Neural cell (in vitro differentiated cells): ENCODE measurements at regions not wholly inside any gene's neighbourhood (a gene's known extent, or its start where the extent isn't known, plus 50 kb on each side); places are given as distances from the start of the nearest gene placed in this dataset.
"Not testable (repeated sequence)": the region's sequence is repeated elsewhere in the genome, so short reads cannot be mapped to it uniquely, and the experiment has no call there.

ENCODE experiments used
- H2AFZ ChIP-seq: fragments of 200-600, 300-800 bp; sonication (generic), shearing (Covaris generic); 2 replicates; pipeline ENCODE4 v1.6.0; 2014; ENCODE audit warnings: low read depth, mild to moderate bottlenecking, antibody characterized with exemption, low read length, moderate library complexity
- H3F3A ChIP-seq: fragments of 200-600 bp; shearing (Covaris generic); 2 replicates; pipeline ENCODE4 v1.6.1; 2016; ENCODE audit warnings: mild to moderate bottlenecking, moderate library complexity, mixed read lengths, antibody characterized with exemption, low read length; ENCODE audit not compliant: insufficient read depth, poor library complexity, severe bottlenecking
- H3K27ac ChIP-seq: fragments of 200-600, 300-800 bp; sonication (generic), shearing (Covaris generic); 2 replicates; pipeline ENCODE4 v1.5.1; 2014; ENCODE audit warnings: mild to moderate bottlenecking, low read length, moderate library complexity
- H3K27me3 ChIP-seq: fragments of 300-800, 200-600 bp; sonication (generic), shearing (Covaris generic); 2 replicates; pipeline ENCODE4 v1.6.0; 2014; ENCODE audit warnings: mild to moderate bottlenecking, low read depth, low read length, moderate library complexity; ENCODE audit not compliant: insufficient read depth
- H3K36me3 ChIP-seq: fragments of 300-800, 200-600 bp; sonication (generic), shearing (Covaris generic); 2 replicates; pipeline ENCODE4 v1.5.1; 2014; ENCODE audit warnings: mild to moderate bottlenecking, antibody characterized with exemption, low read length, moderate library complexity; ENCODE audit not compliant: insufficient read depth
- H3K4me2 ChIP-seq: fragments of 300-800, 200-600 bp; sonication (generic), shearing (Covaris generic); 2 replicates; pipeline ENCODE4 v1.6.0; 2014; ENCODE audit warnings: mild to moderate bottlenecking, low read length
- H3K4me3 ChIP-seq: fragments of 300-800, 200-600 bp; sonication (generic), shearing (Covaris generic); 2 replicates; pipeline ENCODE4 v1.5.1; 2014; ENCODE audit warnings: mild to moderate bottlenecking, low read length, moderate library complexity
- H3K79me2 ChIP-seq: fragments of 200-600 bp; shearing (Covaris generic); replicated peaks from 2 replicates; pipeline ENCODE4 v1.6.0; 2014; ENCODE audit warnings: mild to moderate bottlenecking, low read length, moderate library complexity; ENCODE audit not compliant: insufficient read depth
- H3K9ac ChIP-seq: fragments of 300-800, 200-600 bp; sonication (generic), shearing (Covaris generic); 2 replicates; pipeline ENCODE4 v1.6.1; 2016; ENCODE audit warnings: mild to moderate bottlenecking, low read length, mixed read lengths
- H3K9me2 ChIP-seq: fragments of 200-600 bp; shearing (Covaris generic); 2 replicates; pipeline ENCODE4 v1.6.1; 2016; ENCODE audit warnings: mild to moderate bottlenecking, low read length, mixed read lengths; ENCODE audit not compliant: insufficient read depth
- H3K9me3 ChIP-seq: fragments of 200-600, 300-800 bp; sonication (generic), shearing (Covaris generic); 2 replicates; pipeline ENCODE4 v1.6.1; 2016; ENCODE audit warnings: mild to moderate bottlenecking, mixed run types, low read length, moderate library complexity, mixed read lengths
- H4K20me1 ChIP-seq: fragments of 200-600 bp; shearing (Covaris generic); 2 replicates; pipeline ENCODE4 v1.6.1; 2016; ENCODE audit warnings: mild to moderate bottlenecking, mixed run types; ENCODE audit not compliant: insufficient read depth
- CTCF ChIP-seq: fragments of 450-650 bp; IDR thresholded peaks from 2 replicates; pipeline ENCODE4 v1.5.1; 2014; ENCODE audit warnings: antibody characterized with exemption, mild to moderate bottlenecking, moderate library complexity; ENCODE audit not compliant: poor library complexity, severe bottlenecking
- EP300 ChIP-seq: fragments of 450-650 bp; conservative IDR thresholded peaks from 2 replicates; pipeline ENCODE4 v1.6.1; 2014; ENCODE audit warnings: antibody characterized with exemption, mild to moderate bottlenecking, moderate library complexity; ENCODE audit not compliant: poor library complexity, severe bottlenecking
- EZH2 ChIP-seq: fragments of 200-600, 300-800 bp; shearing (Covaris generic), sonication (generic); IDR thresholded peaks from 2 replicates; pipeline ENCODE4 v1.6.1; 2014; ENCODE audit warnings: antibody characterized with exemption, low read length, borderline replicate concordance, mild to moderate bottlenecking; ENCODE audit not compliant: insufficient read depth, poor library complexity, severe bottlenecking
- MXI1 ChIP-seq: fragments of 450-650 bp; conservative IDR thresholded peaks from 2 replicates; pipeline ENCODE4 v1.6.1; 2014; ENCODE audit warnings: antibody characterized with exemption, mild to moderate bottlenecking; ENCODE audit not compliant: poor library complexity, severe bottlenecking
- POLR2AphosphoS5 ChIP-seq: IDR thresholded peaks from 2 replicates; pipeline ENCODE4 v1.6.1; 2012
- RAD21 ChIP-seq: fragments of 450-650 bp; conservative IDR thresholded peaks from 2 replicates; pipeline ENCODE4 v1.6.1; 2014; ENCODE audit warnings: antibody characterized with exemption, mild to moderate bottlenecking, moderate library complexity
- REST ChIP-seq: IDR thresholded peaks from 2 replicates; pipeline ENCODE4 v1.6.1; 2012; ENCODE audit warnings: borderline replicate concordance
- SMC3 ChIP-seq: fragments of 450-650 bp; conservative IDR thresholded peaks from 2 replicates; pipeline ENCODE4 v1.6.1; 2014; ENCODE audit warnings: antibody characterized with exemption, mild to moderate bottlenecking, moderate library complexity; ENCODE audit not compliant: poor library complexity
- TAF1 ChIP-seq: IDR thresholded peaks from 2 replicates; pipeline ENCODE4 v1.6.1; 2012; ENCODE audit warnings: low read depth

GRCh38 chr9:129445794-129446306 is 175.1 kb downstream of the C9orf50 start (continued):
- no peak for TF ChIP-seq REST

GRCh38 chr9:129443515-129444164 is 177.3 kb downstream of the C9orf50 start:
- not testable (repeated sequence) for H3K9ac ChIP-seq, H3K4me2 ChIP-seq, H3K79me2 ChIP-seq, H3K9me2 ChIP-seq, H3K36me3 ChIP-seq, H4K20me1 ChIP-seq, H3K9me3 ChIP-seq, H3F3A ChIP-seq, H3K27ac ChIP-seq, H2AFZ ChIP-seq, H3K4me3 ChIP-seq, H3K27me3 ChIP-seq

GRCh38 chr9:129442803-129443511 is 177.9 kb downstream of the C9orf50 start:
- no peaks in the 10 kb centered on the region for H3K9me3 ChIP-seq
- no peaks in the 10 kb centered on the region for H3K36me3 ChIP-seq
- no peak overlapping the region for H3K4me2 ChIP-seq
- no peaks in the 10 kb centered on the region for H3K79me2 ChIP-seq
- no peak overlapping the region for H3K9ac ChIP-seq
- H3K27me3 ChIP-seq = no peaks in the 10 kb centered on the region
- H4K20me1 ChIP-seq = no peaks in the 10 kb centered on the region
- peaks cover 3% of the 10 kb centered on the region for H3F3A ChIP-seq
- no peaks in the 10 kb centered on the region for H3K9me2 ChIP-seq
- TF ChIP-seq POLR2AphosphoS5 (no peak), RAD21 (no peak), SMC3 (no peak), TAF1 (no peak), REST (no peak), CTCF (no peak), EP300 (no peak), MXI1 (no peak), EZH2 (no peak)
- H3K4me3 ChIP-seq = no peak overlapping the region
- no peak overlapping the region for H3K27ac ChIP-seq
- no peak overlapping the region for H2AFZ ChIP-seq
